ENCODE measurements at regions not wholly inside any gene's neighbourhood (a gene's known extent, or its start where the extent isn't known, plus 50 kb on each side); places are given as distances from the start of the nearest gene placed in this dataset.

GRCh38 chr4:141807103-141807891, 170.9 kb downstream of the IL15 start:
- POLR2A ChIA-PET (ENCODE audit: unreplicated experiment) = no interaction called here
- Histone ChIP-seq H3K4me1 (ENCODE audit: control insufficient read depth, insufficient read depth, low read length) (peaks cover 6% of the 10 kb centered on the region), H2BK120ac (ENCODE audit: low read depth, low read length) (peak overlapping the region; percentile 58), H2AFZ (replicated peaks; ENCODE audit: low read length, poor library complexity) (no peak overlapping the region), H2BK15ac (ENCODE audit: low read depth, low read length) (peak overlapping the region; percentile 62; the same call in 2 of the 3 replicates), H3K14ac (replicated peaks; ENCODE audit: low read depth, low read length) (peak overlapping the region; percentile 54; the same call in 1 of the 2 replicates), H3K4ac (ENCODE audit: low read depth, low read length) (peak overlapping the region; percentile 19; the same call in 1 of the 2 replicates), H3K27ac (ENCODE audit: insufficient read depth, low read length) (no peak overlapping the region), H4K5ac (ENCODE audit: low read depth, low read length) (no peak overlapping the region), H4K8ac (ENCODE audit: low read depth in 2 of 2, low read length in 2 of 2) (no peak overlapping the region; a peak in 1 of 4 replicates), H2AK9ac (replicated peaks; ENCODE audit: low read depth, low read length, poor library complexity) (no peak overlapping the region), H2BK5ac (ENCODE audit: low read depth, low read length, poor library complexity, severe bottlenecking) (peak overlapping the region; percentile 28), H3K4me2 (ENCODE audit: low read depth, low read length) (peak overlapping the region; percentile 29; the same call in 1 of the 2 replicates), H3K56ac (ENCODE audit: extremely low read depth, insufficient read depth, low read length) (no peak overlapping the region), H4K20me1 (ENCODE audit: insufficient read depth, low read length) (no peaks in the 10 kb centered on the region), H3K4me3 (ENCODE audit: insufficient read depth, low read depth, low read length) (no peak overlapping the region), H4K91ac (ENCODE audit: insufficient read depth, low read depth, low read length) (peak overlapping the region; percentile 17; the same call in 1 of the 2 replicates), H2BK20ac (ENCODE audit: low read depth, low read length) (peak overlapping the region; percentile 57; the same call in 1 of the 2 replicates), H3K9me1 (ENCODE audit: insufficient read depth, low read length) (no peaks in the 10 kb centered on the region), H3K23ac (ENCODE audit: low read depth, low read length) (no peak overlapping the region), H2AK5ac (ENCODE audit: low read depth, low read length) (peak overlapping the region; percentile 1; the same call in 1 of the 2 replicates), H3K79me1 (ENCODE audit: low read depth in 1 of 2, low read length in 2 of 2) (no peaks in the 10 kb centered on the region), H3K27me3 (ENCODE audit: control insufficient read depth, insufficient read depth, low read length) (no peaks in the 10 kb centered on the region), H3K36me3 (ENCODE audit: control insufficient read depth, insufficient read depth, low read length) (no peaks in the 10 kb centered on the region), H3K9me3 (ENCODE audit: control insufficient read depth, insufficient read depth, low read length) (no peaks in the 10 kb centered on the region), H3K18ac (ENCODE audit: low read depth, low read length) (no peak overlapping the region), H3K9ac (ENCODE audit: low read depth, low read length) (no peak overlapping the region)
- BruUV-seq (replicated peaks) = no TSS peak
- intact Hi-C loops (cut with micrococcal nuclease) (loop anchor here (10.0 kb wide), 1 partner anchor 462 kb away; no protein-coding TSS in a partner anchor), in situ Hi-C loops (cut with MboI; ENCODE audit: low sequenced_read_pairs) (no loop called here), dilution Hi-C loops (cut with HindIII; ENCODE audit: low sequenced_read_pairs, unreplicated experiment) (no loop called here)
- CTCF ChIA-PET = no interaction called here
- DNase-seq (peak; percentile 68), ATAC-seq (ENCODE audit: low read depth) (peak; percentile 59)
- no CpG with 5 or more reads among the region's 4 CpGs for WGBS, 2 experiments (ENCODE audit: extremely low coverage in 2 of 2, insufficient read length in 1 of 2)
- TF ChIP-seq CTCF (conservative IDR thresholded peaks at IDR 0.05; ENCODE audit: low read depth, low read length) (no peak), MAZ (IDR thresholded peaks at IDR 0.05; ENCODE audit: borderline replicate concordance, low read depth, low read length) (no peak), FOS (IDR thresholded peaks at IDR 0.05; ENCODE audit: low read depth, low read length) (peak; percentile 48; the same call in 1 of the 2 replicates), BHLHE40 (IDR thresholded peaks at IDR 0.05; ENCODE audit: low read depth, low read length) (no peak), USF2 (IDR thresholded peaks at IDR 0.05; ENCODE audit: low read depth, low read length) (no peak), POLR2A (IDR thresholded peaks at IDR 0.05; ENCODE audit: low read depth, low read length) (no peak), MXI1 (IDR thresholded peaks at IDR 0.05; ENCODE audit: borderline replicate concordance, low read depth, low read length) (no peak)

All from IMR-90 (cell line).